T-cell (primary cell): ENCODE measurements at regions not wholly inside any gene's neighbourhood (a gene's known extent, or its start where the extent isn't known, plus 50 kb on each side); places are given as distances from the start of the nearest gene placed in this dataset.

ENCODE experiments used
- ATAC-seq, 4 experiments: fragments of 200-7000 bp in 3 of 4; fragments of 150-1000 bp in 1 of 4; cut with Tn5 transposase; replicated peaks in 1 of 4; 1 replicate in 3 of 4; 2 replicates in 1 of 4; pipeline ENCODE4 v1.10.0; 2021; ENCODE audit warnings: moderate library complexity in 3 of 4, mild to moderate bottlenecking in 2 of 4, moderate number of reproducible peaks in 1 of 4
- CTCF ChIA-PET, 2 donors: fragments of 300-600 bp; sonication (Branson Sonifier 250); formaldehyde crosslinking; loops; one replicate each; lab custom pipeline; 2022; ENCODE audit warnings: antibody characterized with exemption in 2 of 2; lab: Charles Lee
- POLR2A ChIA-PET, 2 donors: fragments of 300-600 bp; sonication (Branson Sonifier 250); formaldehyde crosslinking; loops; one replicate each; lab custom pipeline; 2022; ENCODE audit warnings: antibody characterized with exemption in 2 of 2; lab: Charles Lee
- DNase-seq, 35 experiments: peaks; one replicate each; pipeline versions ENCODE4 v3.0.0 to v3.0.0-alpha.2; 2013 to 2023
- H3K27ac ChIP-seq: one replicate; pipeline ENCODE4 v1.5.1; 2013; ENCODE audit warnings: low read length
- H3K27me3 ChIP-seq, 2 experiments: replicated peaks in 1 of 2; 1 replicate in 1 of 2; 2 replicates in 1 of 2; pipeline versions ENCODE4 v1.6.1 to v1.7.0; 2013; ENCODE audit warnings: low read length in 1 of 2, mixed read lengths in 1 of 2; ENCODE audit not compliant: control insufficient read depth in 2 of 2, insufficient read depth in 2 of 2; ENCODE audit errors: extremely low read depth in 1 of 2
- H3K36me3 ChIP-seq, 2 donors: 1 replicate in 1 of 2; 2 replicates in 1 of 2; pipeline versions ENCODE4 v1.6.1 to v1.7.0; 2013; ENCODE audit warnings: low read length in 1 of 2; ENCODE audit not compliant: control insufficient read depth in 2 of 2, insufficient read depth in 1 of 2; ENCODE audit errors: extremely low read depth in 1 of 2
- H3K4me1 ChIP-seq, 2 experiments: 1 replicate in 1 of 2; 2 replicates in 1 of 2; pipeline versions ENCODE4 v1.6.1 to v1.7.0; 2013; ENCODE audit warnings: low read length in 2 of 2, mixed read lengths in 1 of 2; ENCODE audit not compliant: insufficient read depth in 2 of 2, control insufficient read depth in 1 of 2; ENCODE audit errors: extremely low read depth in 1 of 2
- H3K4me3 ChIP-seq, 2 donors: 1 replicate in 1 of 2; 2 replicates in 1 of 2; pipeline versions ENCODE4 v1.5.1 to v1.7.0; 2013; ENCODE audit warnings: mild to moderate bottlenecking in 2 of 2, low read length in 1 of 2, moderate library complexity in 1 of 2; ENCODE audit not compliant: control insufficient read depth in 1 of 2; ENCODE audit errors: extremely low read depth in 1 of 2
- H3K9me3 ChIP-seq: 2 replicates; pipeline ENCODE4 v1.7.0; 2013
- H3K27ac Mint-ChIP-seq, 2 donors: one replicate each; pipeline ENCODE4 v1.8.0; 2020 to 2021; ENCODE audit warnings: mild to moderate bottlenecking in 2 of 2, mixed read lengths in 2 of 2
- H3K27me3 Mint-ChIP-seq, 2 donors: one replicate each; pipeline ENCODE4 v1.8.0; 2021 to 2022; ENCODE audit warnings: mixed read lengths in 2 of 2
- H3K36me3 Mint-ChIP-seq: one replicate; pipeline ENCODE4 v1.8.0; 2021; ENCODE audit warnings: mixed read lengths
- H3K4me1 Mint-ChIP-seq, 3 donors: one replicate each; pipeline ENCODE4 v1.8.0; 2020 to 2022; ENCODE audit warnings: mixed read lengths in 3 of 3, mild to moderate bottlenecking in 1 of 3
- H3K4me3 Mint-ChIP-seq, 3 donors: one replicate each; pipeline ENCODE4 v1.8.0; 2020 to 2022; ENCODE audit warnings: mild to moderate bottlenecking in 3 of 3, mixed read lengths in 3 of 3, moderate library complexity in 3 of 3
- H3K9me3 Mint-ChIP-seq, 3 donors: one replicate each; pipeline ENCODE4 v1.8.0; 2020 to 2022; ENCODE audit warnings: mixed read lengths in 3 of 3
- WGBS: methylation state at CpG from one replicate; pipeline ENCODE4 v1.1.5; 2013; ENCODE audit warnings: missing lambda C conversion rate; ENCODE audit not compliant: insufficient coverage; 5-methylcytosine and 5-hydroxymethylcytosine counted together

DNA sequence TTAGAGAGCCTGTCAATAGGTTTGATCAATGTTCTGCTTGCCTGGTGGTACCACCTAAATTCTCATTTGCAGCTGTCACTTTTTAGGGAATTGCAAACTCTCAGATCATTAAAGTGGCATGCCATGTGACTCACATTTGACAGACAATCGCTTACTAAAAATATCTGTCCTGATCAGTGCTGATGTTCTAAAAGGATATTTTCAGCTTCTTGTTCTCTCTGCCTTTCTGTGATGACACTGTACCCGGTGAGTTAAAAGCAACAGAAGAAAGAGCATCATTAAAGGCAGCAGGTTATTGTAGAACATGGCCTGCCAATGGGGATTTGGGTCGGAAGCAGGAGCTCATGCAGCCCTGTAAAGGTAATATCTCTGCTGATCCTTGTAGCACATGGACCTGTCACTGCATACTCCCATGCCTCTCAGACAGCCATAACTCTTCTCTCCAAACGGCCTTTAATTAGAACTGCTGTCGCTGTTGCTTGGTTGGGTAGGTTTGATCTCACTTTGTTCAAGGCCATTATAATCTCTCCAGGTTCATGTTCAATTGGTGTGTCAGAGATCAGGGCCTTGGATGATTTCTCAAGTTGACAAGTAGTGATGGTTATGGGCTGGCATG, 441.3 kb upstream of the DEPDC1 start:
- H3K27me3 Mint-ChIP-seq: no peaks in the 10 kb centered on the region
- no peaks in the 10 kb centered on the region for H3K27me3 ChIP-seq
- WGBS: 94% methylated on average over 2 of the region's 5 CpGs
- no peak for DNase-seq
- no peaks in the 10 kb centered on the region for H3K4me1 ChIP-seq
- no peak overlapping the region for H3K4me3 Mint-ChIP-seq
- no peak overlapping the region for H3K27ac ChIP-seq
- no peak overlapping the region for H3K4me3 ChIP-seq
- H3K27ac Mint-ChIP-seq: no peak overlapping the region
- ChIA-PET POLR2A (no interaction called here), CTCF (no interaction called here)
- H3K4me1 Mint-ChIP-seq: no peaks in the 10 kb centered on the region
- H3K9me3 Mint-ChIP-seq: peaks cover 2 to 12% (median 10%) of the 10 kb centered on the region in 3 donors
- H3K9me3 ChIP-seq: no peaks in the 10 kb centered on the region
- H3K36me3 Mint-ChIP-seq: no peaks in the 10 kb centered on the region
- H3K36me3 ChIP-seq: no peaks in the 10 kb centered on the region
- ATAC-seq: no peak

GRCh38 chr1:68950036-68950435, 453.2 kb upstream of the DEPDC1 start:
- POLR2A ChIA-PET: no interaction called here
- ATAC-seq: no peak
- no peak overlapping the region for H3K27ac ChIP-seq
- no peak overlapping the region for H3K4me3 Mint-ChIP-seq
- 100% methylated on average over 1 of the region's 3 CpGs for WGBS
- H3K27me3 Mint-ChIP-seq: no peaks in the 10 kb centered on the region
- H3K9me3 ChIP-seq: no peaks in the 10 kb centered on the region
- no peak for DNase-seq
- no peak overlapping the region for H3K27ac Mint-ChIP-seq
- H3K9me3 Mint-ChIP-seq: peaks cover 9 to 18% (median 13%) of the 10 kb centered on the region in 3 donors
- no peaks in the 10 kb centered on the region for H3K36me3 ChIP-seq
- no peaks in the 10 kb centered on the region for H3K4me1 ChIP-seq
- no peak overlapping the region for H3K4me3 ChIP-seq
- H3K4me1 Mint-ChIP-seq: no peaks in the 10 kb centered on the region
- CTCF ChIA-PET: no interaction called here
- no peaks in the 10 kb centered on the region for H3K36me3 Mint-ChIP-seq
- H3K27me3 ChIP-seq: no peaks in the 10 kb centered on the region

GRCh38 chr1:68953311-68953710, 456.4 kb upstream of the DEPDC1 start:
- ATAC-seq: no peak
- Mint-ChIP-seq H3K4me1 (no peaks in the 10 kb centered on the region), H3K36me3 (no peaks in the 10 kb centered on the region), H3K27me3 (no peaks in the 10 kb centered on the region), H3K27ac (no peak overlapping the region), H3K9me3 (peaks cover 6 to 16% (median 7%) of the 10 kb centered on the region in 3 donors), H3K4me3 (no peak overlapping the region)
- ChIA-PET POLR2A (no interaction called here), CTCF (no interaction called here)
- Histone ChIP-seq H3K27me3 (no peaks in the 10 kb centered on the region), H3K36me3 (no peaks in the 10 kb centered on the region), H3K4me3 (no peak overlapping the region), H3K4me1 (no peaks in the 10 kb centered on the region), H3K27ac (no peak overlapping the region), H3K9me3 (no peaks in the 10 kb centered on the region)
- 71% methylated on average over 1 of the region's 1 CpG for WGBS
- DNase-seq: no peak

DNA sequence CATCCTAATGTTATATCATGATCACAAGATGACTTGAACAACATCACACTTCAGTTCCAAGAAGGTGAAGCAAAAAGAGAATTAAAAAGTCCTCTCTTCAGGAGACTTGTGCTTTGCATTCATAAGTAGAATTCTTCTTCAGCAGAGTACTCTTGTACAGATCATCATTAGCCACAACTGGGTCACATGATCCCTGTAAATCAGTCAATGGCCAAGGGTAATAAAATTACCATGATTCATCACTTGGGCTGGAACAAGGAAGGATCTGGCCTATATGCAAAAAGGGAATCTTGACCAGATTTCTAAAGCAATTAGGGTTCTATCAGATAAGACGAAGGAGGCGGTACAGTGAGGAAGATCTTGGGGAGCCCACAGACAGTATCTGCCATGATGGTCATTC, 458.0 kb upstream of the DEPDC1 start:
- no peak overlapping the region for H3K27ac Mint-ChIP-seq
- H3K4me1 Mint-ChIP-seq: no peaks in the 10 kb centered on the region
- no peaks in the 10 kb centered on the region for H3K27me3 Mint-ChIP-seq
- no peaks in the 10 kb centered on the region for H3K9me3 ChIP-seq
- ChIA-PET CTCF (no interaction called here), POLR2A (no interaction called here)
- ATAC-seq (no peak), DNase-seq (no peak)
- no peak overlapping the region for H3K4me3 Mint-ChIP-seq
- no peak overlapping the region for H3K4me3 ChIP-seq
- WGBS: no CpG with 5 or more reads among the region's 2 CpGs
- H3K4me1 ChIP-seq: no peaks in the 10 kb centered on the region
- peaks cover 6 to 14% (median 7%) of the 10 kb centered on the region in 3 donors for H3K9me3 Mint-ChIP-seq
- no peak overlapping the region for H3K27ac ChIP-seq
- H3K27me3 ChIP-seq: no peaks in the 10 kb centered on the region
- no peaks in the 10 kb centered on the region for H3K36me3 Mint-ChIP-seq
- H3K36me3 ChIP-seq: no peaks in the 10 kb centered on the region

- no peaks in the 10 kb centered on the region for H3K27me3 Mint-ChIP-seq
- H3K36me3 ChIP-seq: no peaks in the 10 kb centered on the region
These were observed 458.5 kb upstream of the DEPDC1 start for GRCh38 chr1:68955424-68955823.

GRCh38 chr1:68958958-68959357, 462.1 kb upstream of the DEPDC1 start:
- 60% methylated on average over 1 of the region's 3 CpGs for WGBS
- Histone ChIP-seq H3K27me3 (no peaks in the 10 kb centered on the region), H3K4me1 (no peaks in the 10 kb centered on the region), H3K4me3 (no peak overlapping the region), H3K36me3 (no peaks in the 10 kb centered on the region), H3K9me3 (no peaks in the 10 kb centered on the region), H3K27ac (no peak overlapping the region)
- ChIA-PET POLR2A (no interaction called here), CTCF (no interaction called here)
- DNase-seq (no peak), ATAC-seq (no peak)
- H3K27ac Mint-ChIP-seq: no peak overlapping the region
- no peaks in the 10 kb centered on the region for H3K36me3 Mint-ChIP-seq
- peaks cover 5 to 12% (median 6%) of the 10 kb centered on the region in 3 donors for H3K9me3 Mint-ChIP-seq
- H3K27me3 Mint-ChIP-seq: no peaks in the 10 kb centered on the region
- H3K4me3 Mint-ChIP-seq: no peak overlapping the region
- H3K4me1 Mint-ChIP-seq: no peaks in the 10 kb centered on the region

More at GRCh38 chr1:68955424-68955823, 458.5 kb upstream of the DEPDC1 start:
- POLR2A ChIA-PET: interaction anchor here in 1 of 2 donors (0.5 kb wide), 1 partner anchor 1104 kb away, joined by 3 read pairs; no protein-coding TSS in a partner anchor
- no peak overlapping the region for H3K27ac Mint-ChIP-seq
- ATAC-seq (no peak), DNase-seq (no peak)
- H3K27ac ChIP-seq: no peak overlapping the region
- CTCF ChIA-PET: no interaction called here
- H3K9me3 ChIP-seq: no peaks in the 10 kb centered on the region
- WGBS: 94% methylated on average over 3 of the region's 5 CpGs
- no peaks in the 10 kb centered on the region for H3K4me1 Mint-ChIP-seq
- H3K4me1 ChIP-seq: no peaks in the 10 kb centered on the region
- no peak overlapping the region for H3K4me3 Mint-ChIP-seq
- H3K4me3 ChIP-seq: no peak overlapping the region
- H3K27me3 ChIP-seq: no peaks in the 10 kb centered on the region
- H3K36me3 Mint-ChIP-seq: no peaks in the 10 kb centered on the region
- H3K9me3 Mint-ChIP-seq: peaks cover 6 to 12% (median 7%) of the 10 kb centered on the region in 3 donors
